ENCODE measurements at regions not wholly inside any gene's neighbourhood (a gene's known extent, or its start where the extent isn't known, plus 50 kb on each side); places are given as distances from the start of the nearest gene placed in this dataset.

DNA sequence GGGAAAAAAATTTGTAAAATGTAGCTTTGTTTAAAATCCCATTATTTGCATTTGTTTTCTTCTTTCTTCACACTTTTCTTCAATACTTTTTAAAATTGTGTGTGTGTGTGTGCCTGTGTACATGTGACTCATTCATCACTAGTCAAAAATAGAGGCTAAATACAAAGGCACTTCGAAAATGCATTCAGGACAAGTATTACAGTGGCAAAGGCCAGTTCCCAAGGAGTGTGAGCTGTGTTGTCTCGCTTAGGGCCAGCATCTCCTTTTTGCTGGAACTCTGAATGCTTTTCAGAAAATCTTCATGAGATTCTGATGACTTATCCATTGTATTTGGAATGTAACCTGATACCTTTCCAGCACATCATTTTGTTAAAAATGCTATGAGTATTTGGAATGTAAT lies 288.5 kb upstream of the CNR1 start:
- Histone ChIP-seq H3K79me2 (ENCODE audit: control insufficient read depth, insufficient read depth, low read length) (no peaks in the 10 kb centered on the region), H3K9ac (ENCODE audit: insufficient read depth, low read length) (no peak overlapping the region), H3K27ac (ENCODE audit: insufficient read depth, low read length) (no peak overlapping the region), H4K20me1 (ENCODE audit: control insufficient read depth, extremely low read depth, insufficient read depth, low read length) (no peaks in the 10 kb centered on the region), H3K9me3 (ENCODE audit: control insufficient read depth, insufficient read depth, low read depth, low read length) (no peaks in the 10 kb centered on the region), H3K4me2 (ENCODE audit: extremely low read depth, insufficient read depth, low read length) (no peak overlapping the region), H3K4me3 (replicated peaks in 1 of 4; ENCODE audit: control extremely low read depth in 1 of 4, insufficient read depth in 1 of 4, low read depth in 3 of 4, low read length in 4 of 4) (no peak overlapping the region), H3K36me3 (ENCODE audit: control insufficient read depth, insufficient read depth, low read length) (no peaks in the 10 kb centered on the region), H3K27me3 (ENCODE audit: control insufficient read depth, insufficient read depth, low read length) (no peaks in the 10 kb centered on the region), H2AFZ (ENCODE audit: low read length) (no peak overlapping the region), H3K4me1 (ENCODE audit: control insufficient read depth, extremely low read depth, insufficient read depth, low read length) (no peaks in the 10 kb centered on the region)
- no peak for TF ChIP-seq EZH2 (IDR thresholded peaks at IDR 0.05; ENCODE audit: low read length, missing control alignments)
- TF ChIP-seq, protein P1, sequence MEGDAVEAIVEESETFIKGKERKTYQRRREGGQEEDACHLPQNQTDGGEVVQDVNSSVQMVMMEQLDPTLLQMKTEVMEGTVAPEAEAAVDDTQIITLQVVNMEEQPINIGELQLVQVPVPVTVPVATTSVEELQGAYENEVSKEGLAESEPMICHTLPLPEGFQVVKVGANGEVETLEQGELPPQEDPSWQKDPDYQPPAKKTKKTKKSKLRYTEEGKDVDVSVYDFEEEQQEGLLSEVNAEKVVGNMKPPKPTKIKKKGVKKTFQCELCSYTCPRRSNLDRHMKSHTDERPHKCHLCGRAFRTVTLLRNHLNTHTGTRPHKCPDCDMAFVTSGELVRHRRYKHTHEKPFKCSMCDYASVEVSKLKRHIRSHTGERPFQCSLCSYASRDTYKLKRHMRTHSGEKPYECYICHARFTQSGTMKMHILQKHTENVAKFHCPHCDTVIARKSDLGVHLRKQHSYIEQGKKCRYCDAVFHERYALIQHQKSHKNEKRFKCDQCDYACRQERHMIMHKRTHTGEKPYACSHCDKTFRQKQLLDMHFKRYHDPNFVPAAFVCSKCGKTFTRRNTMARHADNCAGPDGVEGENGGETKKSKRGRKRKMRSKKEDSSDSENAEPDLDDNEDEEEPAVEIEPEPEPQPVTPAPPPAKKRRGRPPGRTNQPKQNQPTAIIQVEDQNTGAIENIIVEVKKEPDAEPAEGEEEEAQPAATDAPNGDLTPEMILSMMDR (conservative IDR thresholded peaks at IDR 0.05 in 1 of 2, IDR thresholded peaks at IDR 0.05 in 1 of 2; ENCODE audit: low read depth in 1 of 2, low read length in 2 of 2): no peak
- DNase-seq (ENCODE audit: low read depth in 2 of 2): peak in 1 of 2 donors; percentile 23

DNA sequence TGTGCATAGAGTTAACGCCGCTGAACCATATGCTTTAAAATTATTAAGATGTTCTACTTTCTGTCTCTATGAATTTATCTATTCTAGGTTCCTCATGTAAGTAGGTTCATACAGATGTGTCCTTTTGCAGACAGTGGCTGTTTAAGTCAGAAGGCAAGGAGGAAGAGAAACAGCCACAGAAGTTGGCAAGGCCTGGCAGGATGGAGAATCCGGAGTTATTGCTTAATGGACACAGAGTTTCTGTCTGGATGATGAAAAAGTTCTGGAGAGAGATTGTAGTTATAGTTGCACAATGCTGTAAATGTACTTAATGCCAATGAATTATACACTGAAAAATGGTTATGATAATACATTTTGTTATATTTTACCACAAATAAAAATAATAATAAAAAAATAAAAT lies 283.6 kb upstream of the CNR1 start:
- no peaks in the 10 kb centered on the region for H3K9me3 ChIP-seq (ENCODE audit: control insufficient read depth, insufficient read depth, low read depth, low read length)
- H3K4me1 ChIP-seq (ENCODE audit: control insufficient read depth, extremely low read depth, insufficient read depth, low read length): no peaks in the 10 kb centered on the region
- no peak overlapping the region for H3K9ac ChIP-seq (ENCODE audit: insufficient read depth, low read length)
- no peaks in the 10 kb centered on the region for H4K20me1 ChIP-seq (ENCODE audit: control insufficient read depth, extremely low read depth, insufficient read depth, low read length)
- no peak overlapping the region for H3K4me2 ChIP-seq (ENCODE audit: extremely low read depth, insufficient read depth, low read length)
- H2AFZ ChIP-seq (ENCODE audit: low read length): no peak overlapping the region
- no peaks in the 10 kb centered on the region for H3K27me3 ChIP-seq (ENCODE audit: control insufficient read depth, insufficient read depth, low read length)
- DNase-seq (ENCODE audit: low read depth in 2 of 2): no peak
- TF ChIP-seq, protein P1 (conservative IDR thresholded peaks at IDR 0.05 in 1 of 2, IDR thresholded peaks at IDR 0.05 in 1 of 2; ENCODE audit: low read depth in 1 of 2, low read length in 2 of 2): no peak
- no peak for TF ChIP-seq EZH2 (IDR thresholded peaks at IDR 0.05; ENCODE audit: low read length, missing control alignments)
- no peaks in the 10 kb centered on the region for H3K79me2 ChIP-seq (ENCODE audit: control insufficient read depth, insufficient read depth, low read length)
- H3K4me3 ChIP-seq (replicated peaks in 1 of 4; ENCODE audit: control extremely low read depth in 1 of 4, insufficient read depth in 1 of 4, low read depth in 3 of 4, low read length in 4 of 4): no peak overlapping the region
- no peak overlapping the region for H3K27ac ChIP-seq (ENCODE audit: insufficient read depth, low read length)
- H3K36me3 ChIP-seq (ENCODE audit: control insufficient read depth, insufficient read depth, low read length): no peaks in the 10 kb centered on the region

DNA sequence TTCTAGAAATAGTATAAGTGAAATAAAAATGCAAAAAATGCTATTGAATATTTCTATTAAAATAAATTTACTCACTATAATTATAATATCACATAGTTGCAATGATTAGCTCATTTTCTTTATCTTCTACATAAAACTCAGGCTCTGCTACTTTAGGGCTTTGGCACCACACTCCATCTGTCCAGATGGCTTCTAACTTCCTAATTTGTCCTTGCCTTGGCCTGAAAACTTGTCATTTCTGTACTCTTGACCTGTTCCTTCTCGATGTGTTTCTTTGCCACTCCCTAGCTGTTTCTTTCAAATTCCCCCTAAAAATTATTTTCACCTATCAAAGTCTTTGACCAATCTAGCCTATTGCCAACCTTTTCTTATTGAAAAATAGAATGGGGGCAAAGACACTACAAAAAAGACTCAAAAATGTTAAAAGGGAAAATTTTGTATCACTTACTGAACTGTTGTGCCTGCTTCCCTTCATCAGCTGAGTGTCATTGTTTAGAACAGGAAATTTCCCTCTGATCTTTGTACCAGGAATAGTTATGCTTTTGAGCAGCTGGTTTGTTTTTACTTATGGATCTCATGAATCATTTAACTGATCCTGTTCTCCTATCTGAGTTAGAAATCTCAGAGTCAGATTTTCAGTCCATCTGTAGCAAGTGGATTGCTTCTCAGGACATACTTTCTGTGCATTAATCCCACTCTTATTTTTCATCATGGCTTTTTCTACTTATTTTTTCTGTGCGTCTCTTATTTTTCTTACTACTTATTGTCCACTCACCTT lies 279.2 kb upstream of the CNR1 start:
- H3K9me3 ChIP-seq (ENCODE audit: control insufficient read depth, insufficient read depth, low read depth, low read length): no peaks in the 10 kb centered on the region
- H3K36me3 ChIP-seq (ENCODE audit: control insufficient read depth, insufficient read depth, low read length): no peaks in the 10 kb centered on the region
- H3K4me3 ChIP-seq (replicated peaks in 1 of 4; ENCODE audit: control extremely low read depth in 1 of 4, insufficient read depth in 1 of 4, low read depth in 3 of 4, low read length in 4 of 4): no peak overlapping the region
- H3K9ac ChIP-seq (ENCODE audit: insufficient read depth, low read length): no peak overlapping the region
- TF ChIP-seq, protein P1 (conservative IDR thresholded peaks at IDR 0.05 in 1 of 2, IDR thresholded peaks at IDR 0.05 in 1 of 2; ENCODE audit: low read depth in 1 of 2, low read length in 2 of 2): no peak
- TF ChIP-seq EZH2 (IDR thresholded peaks at IDR 0.05; ENCODE audit: low read length, missing control alignments): no peak
- H4K20me1 ChIP-seq (ENCODE audit: control insufficient read depth, extremely low read depth, insufficient read depth, low read length): no peaks in the 10 kb centered on the region
- no peak for DNase-seq (ENCODE audit: low read depth in 2 of 2)
- no peak overlapping the region for H3K4me2 ChIP-seq (ENCODE audit: extremely low read depth, insufficient read depth, low read length)
- no peak overlapping the region for H2AFZ ChIP-seq (ENCODE audit: low read length)
- no peak overlapping the region for H3K27ac ChIP-seq (ENCODE audit: insufficient read depth, low read length)
- no peaks in the 10 kb centered on the region for H3K79me2 ChIP-seq (ENCODE audit: control insufficient read depth, insufficient read depth, low read length)
- no peaks in the 10 kb centered on the region for H3K27me3 ChIP-seq (ENCODE audit: control insufficient read depth, insufficient read depth, low read length)
- H3K4me1 ChIP-seq (ENCODE audit: control insufficient read depth, extremely low read depth, insufficient read depth, low read length): no peaks in the 10 kb centered on the region

Data from fibroblast of lung (primary cell).